Loucy (cell line): ENCODE measurements at regions not wholly inside any gene's neighbourhood (a gene's known extent, or its start where the extent isn't known, plus 50 kb on each side); places are given as distances from the start of the nearest gene placed in this dataset.

Experiments used
- EZH2phosphoT487 ChIP-seq: fragments of 200-600 bp; IDR thresholded peaks from 2 replicates; pipeline ENCODE4 v1.6.1; 2018; ENCODE audit warnings: antibody characterized with exemption, mild to moderate bottlenecking, moderate library complexity, borderline replicate concordance
- TF ChIP-seq, protein P1 (sequence below): fragments of 200-600 bp; sonication (generic); conservative IDR thresholded peaks from 2 replicates; pipeline ENCODE4 v1.5.1; 2014; ENCODE audit warnings: mild to moderate bottlenecking, antibody characterized with exemption, low read length

DNA sequence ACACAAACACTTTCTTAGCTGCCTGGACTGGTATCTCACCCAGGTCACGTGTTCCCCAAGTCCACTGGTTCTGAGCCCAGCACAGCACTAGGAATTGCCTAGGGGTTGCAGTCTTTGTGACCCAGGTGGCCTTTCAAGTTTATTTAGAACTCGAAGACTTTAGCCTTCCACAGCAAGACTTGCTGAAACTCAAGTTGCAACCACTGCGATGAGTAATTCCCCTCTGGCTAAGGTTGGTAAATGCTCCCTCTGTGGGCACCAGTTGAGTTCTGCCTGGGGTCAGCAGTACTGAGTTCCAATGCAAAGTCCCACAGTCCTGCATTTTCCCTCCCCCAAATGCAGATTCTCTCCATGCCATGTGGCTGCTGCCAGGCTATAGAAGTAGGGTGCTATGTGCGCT is 77.6 kb upstream of the MOCS1 start:
- TF ChIP-seq, protein P1, sequence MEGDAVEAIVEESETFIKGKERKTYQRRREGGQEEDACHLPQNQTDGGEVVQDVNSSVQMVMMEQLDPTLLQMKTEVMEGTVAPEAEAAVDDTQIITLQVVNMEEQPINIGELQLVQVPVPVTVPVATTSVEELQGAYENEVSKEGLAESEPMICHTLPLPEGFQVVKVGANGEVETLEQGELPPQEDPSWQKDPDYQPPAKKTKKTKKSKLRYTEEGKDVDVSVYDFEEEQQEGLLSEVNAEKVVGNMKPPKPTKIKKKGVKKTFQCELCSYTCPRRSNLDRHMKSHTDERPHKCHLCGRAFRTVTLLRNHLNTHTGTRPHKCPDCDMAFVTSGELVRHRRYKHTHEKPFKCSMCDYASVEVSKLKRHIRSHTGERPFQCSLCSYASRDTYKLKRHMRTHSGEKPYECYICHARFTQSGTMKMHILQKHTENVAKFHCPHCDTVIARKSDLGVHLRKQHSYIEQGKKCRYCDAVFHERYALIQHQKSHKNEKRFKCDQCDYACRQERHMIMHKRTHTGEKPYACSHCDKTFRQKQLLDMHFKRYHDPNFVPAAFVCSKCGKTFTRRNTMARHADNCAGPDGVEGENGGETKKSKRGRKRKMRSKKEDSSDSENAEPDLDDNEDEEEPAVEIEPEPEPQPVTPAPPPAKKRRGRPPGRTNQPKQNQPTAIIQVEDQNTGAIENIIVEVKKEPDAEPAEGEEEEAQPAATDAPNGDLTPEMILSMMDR, result no peak
- no peak for TF ChIP-seq EZH2phosphoT487
